K562 (cell line): ENCODE measurements at regions not wholly inside any gene's neighbourhood (a gene's known extent, or its start where the extent isn't known, plus 50 kb on each side); places are given as distances from the start of the nearest gene placed in this dataset.

ENCODE experiments used
- ATAC-seq: fragments of 200-7000 bp; cut with Tn5 transposase; 3 replicates; pipeline ENCODE4 v1.9.1; 2020; ENCODE audit warnings: moderate library complexity
- BruUV-seq: library from RNA; stranded (reverse); fragments of 400-500 nt; replicated peaks from 2 replicates; lab custom pipeline; 2021; lab: Mats Ljungman, UMichigan
- CTCF ChIA-PET: fragments of 300-600 bp; formaldehyde crosslinking; extraction: SDS; loops from one replicate; lab custom pipeline; 2021; ENCODE audit warnings: low intra/inter-chr PET ratio; lab: Yijun Ruan, JAX
- POLR2A ChIA-PET: fragments of 300-600, 350-650 bp; sonication (Branson Sonifier 250); formaldehyde crosslinking; extraction: SDS; loops from one replicate; lab custom pipeline; 2021; ENCODE audit warnings: antibody characterized with exemption, inconsistent platforms; lab: Yijun Ruan, JAX
- DNase-seq, 4 experiments: peaks; one replicate each; pipeline versions ENCODE4 v3.0.0 to v3.0.0-alpha.2; 2011 to 2018; ENCODE audit warnings: low spot score in 3 of 4, mixed read lengths in 3 of 4; ENCODE audit errors: extremely low read depth in 1 of 4
- FAIRE-seq: peaks from 2 replicates; lab custom pipeline; 2011; peaks lifted over from hg19 to GRCh38; lab: Jason Lieb, UNC
- H2AFZ ChIP-seq: 2 replicates; pipeline ENCODE4 v1.6.0; 2011; ENCODE audit warnings: low read depth, low read length, control low read depth, inconsistent platforms
- H3K27ac ChIP-seq: fragments of 200-600 bp; 3 replicates; pipeline ENCODE4 v1.8.0; 2011; ENCODE audit warnings: low read depth, mild to moderate bottlenecking, control low read depth, inconsistent platforms, low read length, moderate library complexity, mixed read lengths; ENCODE audit errors: extremely low read depth
- H3K27me3 ChIP-seq, 2 experiments: fragments of 300-600 bp in 1 of 2; 2 replicates in 1 of 2; 3 replicates in 1 of 2; pipeline versions ENCODE4 v1.6.0 to v1.8.0; 2011; ENCODE audit warnings: inconsistent platforms in 2 of 2, low read length in 2 of 2, mild to moderate bottlenecking in 1 of 2, mixed read lengths in 1 of 2, moderate library complexity in 1 of 2; ENCODE audit not compliant: control insufficient read depth in 2 of 2, insufficient read depth in 2 of 2
- H3K36me3 ChIP-seq: fragments of 300-600 bp; 3 replicates; pipeline ENCODE4 v1.8.0; 2011; ENCODE audit warnings: mild to moderate bottlenecking, low read length, inconsistent platforms; ENCODE audit not compliant: control insufficient read depth, insufficient read depth
- H3K4me1 ChIP-seq, 2 experiments: fragments of 200-600 bp in 1 of 2; replicated peaks in 1 of 2; 2 replicates in 1 of 2; 3 replicates in 1 of 2; pipeline versions ENCODE4 v1.5.1 to v1.8.0; 2011; ENCODE audit warnings: inconsistent platforms in 2 of 2, low read length in 2 of 2, mild to moderate bottlenecking in 1 of 2, mixed read lengths in 1 of 2, moderate library complexity in 1 of 2; ENCODE audit not compliant: control insufficient read depth in 2 of 2, insufficient read depth in 2 of 2
- H3K4me2 ChIP-seq: 2 replicates; pipeline ENCODE4 v1.6.1; 2011; ENCODE audit warnings: low read length, control low read depth, inconsistent platforms, mixed read lengths; ENCODE audit not compliant: insufficient read depth
- H3K4me3 ChIP-seq: fragments of 200-600 bp; sonication (generic), shearing (Covaris generic); 2 replicates; pipeline ENCODE4 v1.5.1; 2016; ENCODE audit warnings: control low read depth, inconsistent platforms
- H3K79me2 ChIP-seq: fragments of 200-600 bp; 3 replicates; pipeline ENCODE4 v1.8.0; 2011; ENCODE audit warnings: low read length, inconsistent platforms; ENCODE audit not compliant: control insufficient read depth, insufficient read depth
- H3K9ac ChIP-seq, 2 experiments: 2 replicates each; pipeline versions ENCODE4 v1.6.0 to v1.6.1; 2011; ENCODE audit warnings: low read depth in 2 of 2, low read length in 2 of 2, control low read depth in 1 of 2, inconsistent platforms in 1 of 2, mild to moderate bottlenecking in 1 of 2, mixed read lengths in 1 of 2; ENCODE audit not compliant: insufficient read depth in 1 of 2
- H3K9me1 ChIP-seq: one replicate; pipeline ENCODE4 v1.6.0; 2011; ENCODE audit warnings: inconsistent platforms, mild to moderate bottlenecking, low read length, moderate library complexity; ENCODE audit not compliant: control insufficient read depth, insufficient read depth
- H3K9me3 ChIP-seq: replicated peaks from 2 replicates; pipeline ENCODE4 v1.5.1; 2011; ENCODE audit warnings: low read depth, low read length, inconsistent platforms; ENCODE audit not compliant: control insufficient read depth, insufficient read depth
- H4K20me1 ChIP-seq: replicated peaks from 2 replicates; pipeline ENCODE4 v1.6.1; 2011; ENCODE audit warnings: low read length, inconsistent platforms, mixed read lengths; ENCODE audit not compliant: control insufficient read depth, insufficient read depth
- BHLHE40 ChIP-seq: IDR thresholded peaks from 2 replicates; pipeline ENCODE4 v1.6.1; 2011; ENCODE audit warnings: low read length, improper control_type of control experiment
- CBFB ChIP-seq: sonication (generic); formaldehyde crosslinking; IDR thresholded peaks from 2 replicates; pipeline ENCODE4 v1.4.0; 2020; ENCODE audit warnings: mild to moderate bottlenecking, missing genetic modification reagents
- DIDO1 ChIP-seq: fragments of 450-650 bp; IDR thresholded peaks from 2 replicates; pipeline ENCODE4 v1.6.1; 2016; ENCODE audit warnings: low read depth, missing biosample characterization, missing genetic modification characterization
- MEF2A ChIP-seq: IDR thresholded peaks from 2 replicates; pipeline ENCODE4 v1.6.1; 2011; ENCODE audit warnings: low read depth, mild to moderate bottlenecking, low read length, moderate library complexity; ENCODE audit not compliant: control insufficient read depth
- SPI1 ChIP-seq: IDR thresholded peaks from 2 replicates; pipeline ENCODE4 v1.6.1; 2011; ENCODE audit warnings: low read depth, low read length, control low read depth, borderline replicate concordance
- THAP7 ChIP-seq: fragments of 250-450 bp; sonication (Bioruptor Pico); IDR thresholded peaks from 2 replicates; pipeline ENCODE4 v1.5.0; 2021
- THRAP3 ChIP-seq: fragments of 450-650 bp; IDR thresholded peaks from 2 replicates; pipeline ENCODE4 v1.6.1; 2016; ENCODE audit warnings: mild to moderate bottlenecking, inconsistent platforms, borderline replicate concordance
- U2AF1 ChIP-seq: fragments of 200-400 bp; formaldehyde crosslinking; optimal IDR thresholded peaks from 2 replicates; pipeline ENCODE3; 2017; ENCODE audit warnings: mild to moderate bottlenecking, low read depth, low read length, moderate library complexity
- UBTF ChIP-seq, 2 experiments: IDR thresholded peaks; 2 replicates each; pipeline ENCODE4 v1.6.1; 2012; ENCODE audit warnings: improper control_type of control experiment in 2 of 2, low read depth in 2 of 2, low read length in 2 of 2, borderline replicate concordance in 1 of 2
- ZBTB34 ChIP-seq: fragments of 250-450 bp; sonication (Bioruptor Pico); IDR thresholded peaks from 2 replicates; pipeline ENCODE4 v1.8.0; 2021; ENCODE audit warnings: mild to moderate bottlenecking, moderate library complexity
- ZNF589 ChIP-seq: fragments of 200-800 bp; sonication (Bioruptor generic); IDR thresholded peaks from 2 replicates; pipeline ENCODE4 v1.6.1; 2016; ENCODE audit warnings: low read depth, missing genetic modification characterization, missing compliant biosample characterization
- WGBS: fragments of 100-300 bp; shearing (Covaris generic); methylation state at CpG from one replicate; pipeline ENCODE4 v1.1.6; 2016; ENCODE audit warnings: low coverage, mixed read lengths; ENCODE audit not compliant: insufficient coverage; ENCODE audit errors: missing lambda C conversion rate; 5-methylcytosine and 5-hydroxymethylcytosine counted together
- in situ Hi-C: fragments of 300-500 bp; cut with MboI; formaldehyde crosslinking; loops from 4 replicates; pipeline ENCODE4 v1.15.0; 2018; ENCODE audit warnings: inconsistent platforms, mixed read lengths
- intact Hi-C: fragments of 100-400 bp; cut with micrococcal nuclease; formaldehyde crosslinking; loops from 2 replicates; pipeline ENCODE4 v1.14.2; 2022
- TF ChIP-seq, protein P1 (sequence below): IDR thresholded peaks from 3 replicates; pipeline ENCODE4 v1.6.1; 2011; ENCODE audit warnings: borderline replicate concordance, mild to moderate bottlenecking; ENCODE audit not compliant: insufficient read length, insufficient read depth
- TF ChIP-seq, protein P2 (sequence below): sonication (generic); formaldehyde crosslinking; IDR thresholded peaks from 2 replicates; pipeline ENCODE4 v1.8.0; 2022; ENCODE audit warnings: missing genetic modification reagents, mild to moderate bottlenecking, moderate library complexity, borderline replicate concordance

DNA sequence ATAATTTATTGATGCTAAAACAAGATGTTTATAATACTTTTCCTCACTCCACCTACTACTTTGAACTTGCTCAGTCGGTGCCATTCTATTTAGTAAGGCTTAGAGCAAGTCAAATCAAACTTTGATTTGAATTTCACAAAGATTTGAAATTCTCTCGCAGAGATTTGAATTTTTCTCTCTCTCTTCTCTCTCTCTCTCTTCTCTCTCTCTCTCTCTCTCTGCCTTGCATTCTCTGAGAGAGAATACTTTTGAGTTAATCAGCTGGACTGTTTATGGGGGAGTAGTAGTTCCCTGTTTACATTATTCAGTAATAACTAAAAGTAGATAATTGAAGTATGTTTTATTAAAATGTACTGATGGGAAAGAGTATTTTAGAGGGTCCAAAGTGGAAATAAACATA is 488.5 kb upstream of the ANKRD30A start (continued):
- TF ChIP-seq, protein P1, sequence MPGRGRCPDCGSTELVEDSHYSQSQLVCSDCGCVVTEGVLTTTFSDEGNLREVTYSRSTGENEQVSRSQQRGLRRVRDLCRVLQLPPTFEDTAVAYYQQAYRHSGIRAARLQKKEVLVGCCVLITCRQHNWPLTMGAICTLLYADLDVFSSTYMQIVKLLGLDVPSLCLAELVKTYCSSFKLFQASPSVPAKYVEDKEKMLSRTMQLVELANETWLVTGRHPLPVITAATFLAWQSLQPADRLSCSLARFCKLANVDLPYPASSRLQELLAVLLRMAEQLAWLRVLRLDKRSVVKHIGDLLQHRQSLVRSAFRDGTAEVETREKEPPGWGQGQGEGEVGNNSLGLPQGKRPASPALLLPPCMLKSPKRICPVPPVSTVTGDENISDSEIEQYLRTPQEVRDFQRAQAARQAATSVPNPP = no peak
- TF ChIP-seq THAP7 = no peak
- TF ChIP-seq BHLHE40 = no peak

GRCh38 chr10:36636285-36636839 is 489.0 kb upstream of the ANKRD30A start:
- H3K9me3 ChIP-seq = no peaks in the 10 kb centered on the region
- FAIRE-seq (no peak), ATAC-seq (no peak), DNase-seq (no peak)
- no peak overlapping the region for H3K9ac ChIP-seq
- no peaks in the 10 kb centered on the region for H3K27me3 ChIP-seq
- no peaks in the 10 kb centered on the region for H3K36me3 ChIP-seq
- in situ Hi-C loops (no loop called here), intact Hi-C loops (no loop called here)
- ChIA-PET POLR2A (no interaction called here), CTCF (no interaction called here)
- 0% methylated on average over 1 of the region's 1 CpG for WGBS
- BruUV-seq = no TSS peak
- H3K9me1 ChIP-seq = no peaks in the 10 kb centered on the region
- H3K4me3 ChIP-seq = no peak overlapping the region
- no peaks in the 10 kb centered on the region for H3K79me2 ChIP-seq
- no peak overlapping the region for H3K4me2 ChIP-seq
- H3K4me1 ChIP-seq = no peaks in the 10 kb centered on the region
- no peak overlapping the region for H3K27ac ChIP-seq
- no peaks in the 10 kb centered on the region for H4K20me1 ChIP-seq
- H2AFZ ChIP-seq = no peak overlapping the region
- no peak for TF ChIP-seq MEF2A
- no peak for TF ChIP-seq ZBTB34
- TF ChIP-seq U2AF1 = no peak
- TF ChIP-seq THRAP3 = no peak
- no peak for TF ChIP-seq SPI1
- no peak for TF ChIP-seq DIDO1 (tag)
- TF ChIP-seq, protein P2, sequence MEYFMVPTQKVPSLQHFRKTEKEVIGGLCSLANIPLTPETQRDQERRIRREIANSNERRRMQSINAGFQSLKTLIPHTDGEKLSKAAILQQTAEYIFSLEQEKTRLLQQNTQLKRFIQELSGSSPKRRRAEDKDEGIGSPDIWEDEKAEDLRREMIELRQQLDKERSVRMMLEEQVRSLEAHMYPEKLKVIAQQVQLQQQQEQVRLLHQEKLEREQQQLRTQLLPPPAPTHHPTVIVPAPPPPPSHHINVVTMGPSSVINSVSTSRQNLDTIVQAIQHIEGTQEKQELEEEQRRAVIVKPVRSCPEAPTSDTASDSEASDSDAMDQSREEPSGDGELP = no peak
- TF ChIP-seq ZNF589 (CRISPR knock-in tag) = no peak
- no peak for TF ChIP-seq CBFB
- no peak for TF ChIP-seq UBTF (IDR thresholded peaks at IDR 0.05; ENCODE audit: borderline replicate concordance in 1 of 2, low read depth in 2 of 2, low read length in 2 of 2)
